Tibial artery (tissue), 4 donors: ENCODE measurements at regions not wholly inside any gene's neighbourhood (a gene's known extent, or its start where the extent isn't known, plus 50 kb on each side); places are given as distances from the start of the nearest gene placed in this dataset.

Experiments used
- DNase-seq, 2 donors: peaks; one replicate each; pipeline ENCODE4 v3.0.0-alpha.2; 2019
- H3K27ac ChIP-seq, 2 donors: fragments of 200-600 bp; sonication (generic) in 1 of 2; 1 replicate in 1 of 2; 2 replicates in 1 of 2; pipeline ENCODE4 v1.5.1; 2018 to 2019; ENCODE audit warnings: mild to moderate bottlenecking in 1 of 2
- H3K27me3 ChIP-seq, 2 donors: fragments of 200-600 bp; sonication (generic) in 1 of 2; one replicate each; pipeline versions ENCODE4 v1.5.1 to v1.6.0; 2016 to 2019
- H3K36me3 ChIP-seq, 3 donors: fragments of 200-600 bp; sonication (generic) in 2 of 3; one replicate each; pipeline ENCODE4 v1.5.1; 2016 to 2019; ENCODE audit warnings: mild to moderate bottlenecking in 2 of 3
- H3K4me1 ChIP-seq, 4 donors: fragments of 200-600 bp; sonication (generic) in 2 of 4; 1 replicate in 3 of 4; 2 replicates in 1 of 4; pipeline ENCODE4 v1.5.1; 2016 to 2019
- H3K4me3 ChIP-seq, 2 donors: fragments of 200-600 bp; sonication (generic) in 1 of 2; 1 replicate in 1 of 2; 2 replicates in 1 of 2; pipeline ENCODE4 v1.5.1; 2018 to 2019; ENCODE audit warnings: mild to moderate bottlenecking in 2 of 2
- H3K9me3 ChIP-seq, 3 donors: fragments of 200-600 bp; sonication (generic) in 1 of 3; one replicate each; pipeline ENCODE4 v1.5.1; 2016 to 2019
- CTCF ChIP-seq, 2 experiments: fragments of 200-600 bp in 1 of 2; fragments of 450-650 bp in 1 of 2; IDR thresholded peaks; one replicate each; pipeline ENCODE4 v1.5.1; 2017 to 2019; ENCODE audit warnings: antibody characterized with exemption in 2 of 2, mild to moderate bottlenecking in 1 of 2, moderate library complexity in 1 of 2
- intact Hi-C: fragments of 100-400 bp; cut with DNase I; formaldehyde crosslinking; loops from one replicate; pipeline ENCODE4 v1.15.0; 2023; ENCODE audit warnings: low total_unique reads

GRCh38 chr7:138244606-138245005 lies 168.3 kb downstream of the AKR1D1 start:
- no peak for TF ChIP-seq CTCF (IDR thresholded peaks at IDR 0.05)
- Histone ChIP-seq H3K4me3 (no peak overlapping the region), H3K36me3 (no peaks in the 10 kb centered on the region), H3K4me1 (no peaks in the 10 kb centered on the region), H3K27me3 (no peaks in the 10 kb centered on the region), H3K9me3 (peaks cover 0 to 9% (median 0%) of the 10 kb centered on the region in 3 donors), H3K27ac (no peak overlapping the region)
- DNase-seq = no peak
- intact Hi-C loops = no loop called here

GRCh38 chr7:138245216-138245615 lies 169.0 kb downstream of the AKR1D1 start:
- TF ChIP-seq CTCF (IDR thresholded peaks at IDR 0.05) = no peak
- Histone ChIP-seq H3K36me3 (no peaks in the 10 kb centered on the region), H3K4me1 (no peaks in the 10 kb centered on the region), H3K27ac (no peak overlapping the region), H3K27me3 (no peaks in the 10 kb centered on the region), H3K9me3 (peaks cover 0 to 9% (median 0%) of the 10 kb centered on the region in 3 donors), H3K4me3 (no peak overlapping the region)
- intact Hi-C loops = no loop called here
- DNase-seq = no peak

- no peak for TF ChIP-seq CTCF (IDR thresholded peaks at IDR 0.05)
- no peaks in the 10 kb centered on the region for H3K4me1 ChIP-seq
Observed at GRCh38 chr7:138245682-138246081, 169.4 kb downstream of the AKR1D1 start.

GRCh38 chr7:138246428-138246827 lies 170.2 kb downstream of the AKR1D1 start:
- no peak overlapping the region for H3K27ac ChIP-seq
- H3K9me3 ChIP-seq = peaks cover 0 to 9% (median 0%) of the 10 kb centered on the region in 3 donors
- no peak for TF ChIP-seq CTCF (IDR thresholded peaks at IDR 0.05)
- no peaks in the 10 kb centered on the region for H3K4me1 ChIP-seq
- H3K36me3 ChIP-seq = no peaks in the 10 kb centered on the region
- no peak for DNase-seq
- no peaks in the 10 kb centered on the region for H3K27me3 ChIP-seq
- H3K4me3 ChIP-seq = no peak overlapping the region
- intact Hi-C loops = no loop called here

More at GRCh38 chr7:138245682-138246081, 169.4 kb downstream of the AKR1D1 start:
- no peaks in the 10 kb centered on the region for H3K27me3 ChIP-seq
- intact Hi-C loops = no loop called here
- no peak for DNase-seq
- H3K36me3 ChIP-seq = no peaks in the 10 kb centered on the region
- peaks cover 0 to 9% (median 0%) of the 10 kb centered on the region in 3 donors for H3K9me3 ChIP-seq
- H3K4me3 ChIP-seq = no peak overlapping the region
- no peak overlapping the region for H3K27ac ChIP-seq

GRCh38 chr7:138247081-138247480 lies 170.8 kb downstream of the AKR1D1 start:
- Histone ChIP-seq H3K27me3 (no peaks in the 10 kb centered on the region), H3K4me3 (no peak overlapping the region), H3K27ac (no peak overlapping the region), H3K9me3 (peaks cover 0 to 9% (median 0%) of the 10 kb centered on the region in 3 donors), H3K4me1 (no peaks in the 10 kb centered on the region), H3K36me3 (no peaks in the 10 kb centered on the region)
- DNase-seq = no peak
- intact Hi-C loops = no loop called here
- TF ChIP-seq CTCF (IDR thresholded peaks at IDR 0.05) = no peak
